ENCODE measurements at regions not wholly inside any gene's neighbourhood (a gene's known extent, or its start where the extent isn't known, plus 50 kb on each side); places are given as distances from the start of the nearest gene placed in this dataset.

GRCh38 chr16:75996491-75996890, 270.2 kb upstream of the CPHXL start:
- Histone ChIP-seq H3K27me3 (ENCODE audit: low read depth, low read length) (no peaks in the 10 kb centered on the region), H3K79me2 (ENCODE audit: low read length) (no peaks in the 10 kb centered on the region), H3K4me2 (ENCODE audit: low read length) (no peak overlapping the region), H3K27ac (ENCODE audit: low read length) (no peak overlapping the region), H3K4me1 (ENCODE audit: low read length) (no peaks in the 10 kb centered on the region), H3K4me3 (ENCODE audit: low read length) (no peak overlapping the region), H2AFZ (ENCODE audit: low read depth, low read length) (no peak overlapping the region), H3K9me3 (ENCODE audit: insufficient read depth, low read length) (no peaks in the 10 kb centered on the region), H3K36me3 (replicated peaks; ENCODE audit: low read depth, low read length) (no peaks in the 10 kb centered on the region), H4K20me1 (ENCODE audit: insufficient read depth, low read length) (no peaks in the 10 kb centered on the region), H3K9ac (ENCODE audit: low read length) (no peak overlapping the region)
- TF ChIP-seq CTCF (IDR thresholded peaks at IDR 0.05; ENCODE audit: low read depth, low read length), result no peak
- TF ChIP-seq EZH2phosphoT487 (IDR thresholded peaks at IDR 0.05; ENCODE audit: low read depth), result no peak

GRCh38 chr16:75997606-75998005, 271.3 kb upstream of the CPHXL start:
- Histone ChIP-seq H3K27ac (ENCODE audit: low read length) (no peak overlapping the region), H3K4me3 (ENCODE audit: low read length) (no peak overlapping the region), H4K20me1 (ENCODE audit: insufficient read depth, low read length) (no peaks in the 10 kb centered on the region), H3K9me3 (ENCODE audit: insufficient read depth, low read length) (no peaks in the 10 kb centered on the region), H3K27me3 (ENCODE audit: low read depth, low read length) (no peaks in the 10 kb centered on the region), H3K4me1 (ENCODE audit: low read length) (no peaks in the 10 kb centered on the region), H3K9ac (ENCODE audit: low read length) (no peak overlapping the region), H2AFZ (ENCODE audit: low read depth, low read length) (no peak overlapping the region), H3K4me2 (ENCODE audit: low read length) (no peak overlapping the region), H3K79me2 (ENCODE audit: low read length) (no peaks in the 10 kb centered on the region), H3K36me3 (replicated peaks; ENCODE audit: low read depth, low read length) (no peaks in the 10 kb centered on the region)
- TF ChIP-seq CTCF (IDR thresholded peaks at IDR 0.05; ENCODE audit: low read depth, low read length) (no peak), EZH2phosphoT487 (IDR thresholded peaks at IDR 0.05; ENCODE audit: low read depth) (no peak)

- no peak overlapping the region for H3K9ac ChIP-seq (ENCODE audit: low read length)
- TF ChIP-seq EZH2phosphoT487 (IDR thresholded peaks at IDR 0.05; ENCODE audit: low read depth) (no peak), CTCF (IDR thresholded peaks at IDR 0.05; ENCODE audit: low read depth, low read length) (no peak)
- no peaks in the 10 kb centered on the region for H3K79me2 ChIP-seq (ENCODE audit: low read length)
- H4K20me1 ChIP-seq (ENCODE audit: insufficient read depth, low read length), result no peaks in the 10 kb centered on the region
- no peak overlapping the region for H3K4me3 ChIP-seq (ENCODE audit: low read length)
- H3K27me3 ChIP-seq (ENCODE audit: low read depth, low read length), result no peaks in the 10 kb centered on the region
- H3K36me3 ChIP-seq (replicated peaks; ENCODE audit: low read depth, low read length), result no peaks in the 10 kb centered on the region
- H2AFZ ChIP-seq (ENCODE audit: low read depth, low read length), result no peak overlapping the region
- no peaks in the 10 kb centered on the region for H3K9me3 ChIP-seq (ENCODE audit: insufficient read depth, low read length)
- no peaks in the 10 kb centered on the region for H3K4me1 ChIP-seq (ENCODE audit: low read length)
- no peak overlapping the region for H3K4me2 ChIP-seq (ENCODE audit: low read length)
- no peak overlapping the region for H3K27ac ChIP-seq (ENCODE audit: low read length)
Measured at GRCh38 chr16:76007645-76008044, 269.6 kb upstream of the CNTNAP4 start.

GRCh38 chr16:76023835-76024234, 253.4 kb upstream of the CNTNAP4 start:
- Histone ChIP-seq H3K9ac (ENCODE audit: low read length) (no peak overlapping the region), H3K27me3 (ENCODE audit: low read depth, low read length) (no peaks in the 10 kb centered on the region), H3K36me3 (replicated peaks; ENCODE audit: low read depth, low read length) (no peaks in the 10 kb centered on the region), H2AFZ (ENCODE audit: low read depth, low read length) (no peak overlapping the region), H3K79me2 (ENCODE audit: low read length) (no peaks in the 10 kb centered on the region), H3K27ac (ENCODE audit: low read length) (no peak overlapping the region), H3K9me3 (ENCODE audit: insufficient read depth, low read length) (no peaks in the 10 kb centered on the region), H3K4me2 (ENCODE audit: low read length) (no peak overlapping the region), H3K4me3 (ENCODE audit: low read length) (no peak overlapping the region), H4K20me1 (ENCODE audit: insufficient read depth, low read length) (no peaks in the 10 kb centered on the region), H3K4me1 (ENCODE audit: low read length) (no peaks in the 10 kb centered on the region)
- TF ChIP-seq EZH2phosphoT487 (IDR thresholded peaks at IDR 0.05; ENCODE audit: low read depth), result no peak
- no peak for TF ChIP-seq CTCF (IDR thresholded peaks at IDR 0.05; ENCODE audit: low read depth, low read length)

All from OCI-LY3 (cell line).